MM.1S (cell line): ENCODE measurements at regions not wholly inside any gene's neighbourhood (a gene's known extent, or its start where the extent isn't known, plus 50 kb on each side); places are given as distances from the start of the nearest gene placed in this dataset.

Experiments used
- DNase-seq: peaks from one replicate; pipeline ENCODE4 v3.0.0-alpha.2; 2015
- H2AFZ ChIP-seq: fragments of 300-600 bp; sonication (generic); 2 replicates; pipeline ENCODE4 v1.6.0; 2016; ENCODE audit warnings: antibody characterized with exemption, low read length
- H3F3A ChIP-seq: fragments of 300-600 bp; sonication (generic); 2 replicates; pipeline ENCODE4 v1.6.1; 2016; ENCODE audit warnings: mild to moderate bottlenecking, antibody characterized with exemption, low read length, moderate library complexity, mixed read lengths; ENCODE audit not compliant: insufficient read depth
- H3K27ac ChIP-seq: fragments of 300-600 bp; sonication (generic); 2 replicates; pipeline ENCODE4 v1.5.1; 2016; ENCODE audit warnings: mild to moderate bottlenecking, low read length
- H3K27me3 ChIP-seq: fragments of 300-600 bp; sonication (generic); replicated peaks from 2 replicates; pipeline ENCODE4 v1.6.0; 2016; ENCODE audit warnings: low read length; ENCODE audit not compliant: insufficient read depth
- H3K36me3 ChIP-seq: fragments of 300-600 bp; sonication (generic); replicated peaks from 2 replicates; pipeline ENCODE4 v1.6.1; 2016; ENCODE audit warnings: mild to moderate bottlenecking, low read length, mixed read lengths; ENCODE audit not compliant: insufficient read depth
- H3K4me1 ChIP-seq: fragments of 300-600 bp; sonication (generic); 2 replicates; pipeline ENCODE4 v1.6.1; 2016; ENCODE audit warnings: low read length, mixed read lengths
- H3K4me2 ChIP-seq: fragments of 300-600 bp; sonication (generic); 2 replicates; pipeline ENCODE4 v1.6.0; 2016; ENCODE audit warnings: low read depth, low read length
- H3K4me3 ChIP-seq: fragments of 300-600 bp; sonication (generic); 2 replicates; pipeline ENCODE4 v1.5.1; 2016; ENCODE audit warnings: low read length, mixed read lengths
- H3K79me2 ChIP-seq: fragments of 300-600 bp; sonication (generic); 2 replicates; pipeline ENCODE4 v1.6.1; 2016; ENCODE audit warnings: mixed run types, low read length, mixed read lengths
- H3K9ac ChIP-seq: fragments of 300-600 bp; sonication (generic); 2 replicates; pipeline ENCODE4 v1.6.1; 2016; ENCODE audit warnings: low read length, mixed read lengths
- H3K9me2 ChIP-seq: fragments of 300-600 bp; sonication (generic); replicated peaks from 2 replicates; pipeline ENCODE4 v1.6.1; 2016; ENCODE audit warnings: mild to moderate bottlenecking, low read length, mixed read lengths; ENCODE audit not compliant: insufficient read depth
- H3K9me3 ChIP-seq: fragments of 300-600 bp; sonication (generic); replicated peaks from 2 replicates; pipeline ENCODE4 v1.6.1; 2016; ENCODE audit warnings: mild to moderate bottlenecking, low read length, mixed read lengths; ENCODE audit not compliant: insufficient read depth
- H4K20me1 ChIP-seq: fragments of 300-600 bp; sonication (generic); 2 replicates; pipeline ENCODE4 v1.6.1; 2016; ENCODE audit warnings: mild to moderate bottlenecking, low read length, moderate library complexity, mixed read lengths; ENCODE audit not compliant: insufficient read depth
- EZH2 ChIP-seq: fragments of 300-600 bp; sonication (generic); optimal IDR thresholded peaks from 2 replicates; pipeline ENCODE3; 2017; ENCODE audit warnings: low read depth, mild to moderate bottlenecking, antibody characterized with exemption, low read length, mixed read lengths
- EZH2phosphoT487 ChIP-seq: fragments of 300-600 bp; sonication (generic); IDR thresholded peaks from 2 replicates; pipeline ENCODE4 v1.6.1; 2018; ENCODE audit warnings: antibody characterized with exemption, low read length
- TF ChIP-seq, protein P1 (sequence below): fragments of 300-600 bp; sonication (generic); IDR thresholded peaks from 2 replicates; pipeline ENCODE4 v1.5.1; 2016; ENCODE audit warnings: antibody characterized with exemption, low read length, mixed read lengths

DNA sequence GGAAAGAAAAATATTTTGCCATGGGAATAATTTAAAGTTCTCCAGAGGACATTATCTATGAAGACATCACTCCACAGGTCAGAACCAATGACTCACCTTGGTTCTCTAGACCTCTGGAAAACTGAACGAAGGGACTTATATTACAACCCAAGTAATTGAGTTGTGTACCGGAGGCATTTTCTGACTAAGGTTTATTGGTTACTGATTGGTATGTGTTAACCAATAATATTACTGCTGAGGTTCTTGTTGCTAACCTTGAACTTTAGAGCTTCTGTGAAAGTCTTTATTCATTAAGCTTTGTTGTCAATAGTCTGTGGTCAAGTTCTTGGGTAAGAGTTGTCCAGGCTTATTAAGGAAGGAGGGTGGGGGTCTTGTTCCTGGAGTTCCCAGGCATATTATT is 78.1 kb upstream of the MTPN start:
- no peaks in the 10 kb centered on the region for H3K36me3 ChIP-seq
- H4K20me1 ChIP-seq: no peaks in the 10 kb centered on the region
- H3K9ac ChIP-seq: no peak overlapping the region
- no peak overlapping the region for H3K4me2 ChIP-seq
- H3K9me3 ChIP-seq: no peaks in the 10 kb centered on the region
- H3K4me3 ChIP-seq: no peak overlapping the region
- no peak overlapping the region for H3K27ac ChIP-seq
- no peak overlapping the region for H2AFZ ChIP-seq
- TF ChIP-seq, protein P1, sequence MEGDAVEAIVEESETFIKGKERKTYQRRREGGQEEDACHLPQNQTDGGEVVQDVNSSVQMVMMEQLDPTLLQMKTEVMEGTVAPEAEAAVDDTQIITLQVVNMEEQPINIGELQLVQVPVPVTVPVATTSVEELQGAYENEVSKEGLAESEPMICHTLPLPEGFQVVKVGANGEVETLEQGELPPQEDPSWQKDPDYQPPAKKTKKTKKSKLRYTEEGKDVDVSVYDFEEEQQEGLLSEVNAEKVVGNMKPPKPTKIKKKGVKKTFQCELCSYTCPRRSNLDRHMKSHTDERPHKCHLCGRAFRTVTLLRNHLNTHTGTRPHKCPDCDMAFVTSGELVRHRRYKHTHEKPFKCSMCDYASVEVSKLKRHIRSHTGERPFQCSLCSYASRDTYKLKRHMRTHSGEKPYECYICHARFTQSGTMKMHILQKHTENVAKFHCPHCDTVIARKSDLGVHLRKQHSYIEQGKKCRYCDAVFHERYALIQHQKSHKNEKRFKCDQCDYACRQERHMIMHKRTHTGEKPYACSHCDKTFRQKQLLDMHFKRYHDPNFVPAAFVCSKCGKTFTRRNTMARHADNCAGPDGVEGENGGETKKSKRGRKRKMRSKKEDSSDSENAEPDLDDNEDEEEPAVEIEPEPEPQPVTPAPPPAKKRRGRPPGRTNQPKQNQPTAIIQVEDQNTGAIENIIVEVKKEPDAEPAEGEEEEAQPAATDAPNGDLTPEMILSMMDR: no peak
- TF ChIP-seq EZH2phosphoT487 (no peak), EZH2 (no peak)
- no peaks in the 10 kb centered on the region for H3K9me2 ChIP-seq
- H3K79me2 ChIP-seq: no peaks in the 10 kb centered on the region
- no peak for DNase-seq
- H3F3A ChIP-seq: no peaks in the 10 kb centered on the region
- no peaks in the 10 kb centered on the region for H3K4me1 ChIP-seq
- no peaks in the 10 kb centered on the region for H3K27me3 ChIP-seq

DNA sequence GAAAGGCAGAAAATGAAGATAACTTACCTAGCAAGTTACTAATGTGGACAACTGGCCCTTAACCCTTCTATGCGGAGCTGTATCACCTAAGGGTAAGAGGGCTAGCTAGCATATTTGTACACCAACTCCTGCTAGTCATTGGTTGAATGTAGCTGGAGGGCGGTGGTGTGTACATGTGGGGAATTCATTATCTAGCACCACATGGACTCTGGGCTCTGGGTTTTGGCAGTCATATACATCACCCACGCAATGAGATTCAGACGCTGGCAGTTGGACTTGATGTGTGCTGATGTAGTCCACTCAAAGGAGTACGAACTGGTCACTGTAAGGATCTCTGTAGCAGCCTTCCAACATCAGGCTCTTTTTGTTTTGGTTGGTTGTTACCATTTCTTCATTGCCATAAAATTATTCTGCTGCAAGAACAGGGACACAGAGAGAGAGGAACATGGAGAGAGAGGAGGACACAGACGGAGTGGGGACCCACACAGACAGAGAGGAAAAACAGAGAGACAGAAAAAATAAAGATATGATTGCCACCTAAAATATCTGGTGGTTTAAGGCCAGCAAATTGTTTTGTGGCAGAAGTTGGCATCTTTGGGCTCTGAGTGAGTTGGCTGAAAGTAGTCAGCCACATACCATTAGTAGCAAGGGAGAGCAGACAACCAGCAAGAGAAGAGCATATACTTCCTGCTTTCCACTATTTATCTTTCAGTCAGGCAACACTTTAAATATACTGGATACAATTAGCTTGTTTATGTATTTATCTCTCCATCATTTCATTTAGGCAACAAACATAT is 76.7 kb upstream of the MTPN start:
- no peaks in the 10 kb centered on the region for H3F3A ChIP-seq
- no peaks in the 10 kb centered on the region for H3K9me3 ChIP-seq
- no peaks in the 10 kb centered on the region for H3K79me2 ChIP-seq
- H3K4me2 ChIP-seq: no peak overlapping the region
- H3K36me3 ChIP-seq: no peaks in the 10 kb centered on the region
- no peak overlapping the region for H3K27ac ChIP-seq
- H3K4me3 ChIP-seq: no peak overlapping the region
- H3K27me3 ChIP-seq: no peaks in the 10 kb centered on the region
- no peaks in the 10 kb centered on the region for H4K20me1 ChIP-seq
- H3K9me2 ChIP-seq: no peaks in the 10 kb centered on the region
- no peak overlapping the region for H2AFZ ChIP-seq
- TF ChIP-seq, protein P1: no peak
- TF ChIP-seq EZH2 (no peak), EZH2phosphoT487 (no peak)
- H3K9ac ChIP-seq: no peak overlapping the region
- no peaks in the 10 kb centered on the region for H3K4me1 ChIP-seq
- DNase-seq: no peak

DNA sequence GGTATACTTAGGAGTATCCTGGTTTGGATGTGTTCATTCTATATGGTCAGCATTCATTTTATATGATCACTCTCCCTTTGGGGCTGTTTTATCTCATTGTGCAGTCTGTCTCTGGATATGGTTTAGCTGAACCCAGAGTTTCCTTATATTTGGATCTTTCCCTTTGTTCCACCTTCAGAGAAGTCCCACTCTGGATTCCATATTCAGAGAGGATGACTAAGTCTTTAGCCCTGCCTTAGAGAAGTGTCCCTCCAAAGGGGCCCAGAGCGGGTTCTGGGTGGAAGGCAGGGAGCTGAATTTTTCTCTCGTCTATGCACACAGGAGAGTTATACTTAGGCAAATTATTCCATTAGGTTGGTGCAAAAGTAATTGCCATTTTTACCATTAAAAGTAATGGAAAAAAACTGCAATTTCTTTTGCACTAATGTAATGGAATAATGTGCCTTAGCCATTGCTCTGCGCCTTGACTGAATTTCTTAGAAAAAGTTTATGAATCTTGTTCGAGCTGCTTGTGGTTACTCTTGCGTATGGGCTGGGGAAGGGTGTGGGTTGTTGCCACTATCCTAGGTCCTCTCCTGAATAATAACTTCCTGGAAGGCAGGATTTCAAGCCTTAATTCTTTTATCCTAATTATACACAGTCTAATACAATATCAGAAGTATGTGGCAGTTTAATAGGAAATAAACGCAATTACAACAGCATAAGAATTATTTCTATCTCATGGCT is 74.2 kb upstream of the MTPN start:
- H3K36me3 ChIP-seq: no peaks in the 10 kb centered on the region
- no peaks in the 10 kb centered on the region for H3K4me1 ChIP-seq
- no peaks in the 10 kb centered on the region for H4K20me1 ChIP-seq
- H2AFZ ChIP-seq: no peak overlapping the region
- H3K79me2 ChIP-seq: no peaks in the 10 kb centered on the region
- no peaks in the 10 kb centered on the region for H3K27me3 ChIP-seq
- no peak overlapping the region for H3K4me2 ChIP-seq
- TF ChIP-seq, protein P1: no peak
- TF ChIP-seq EZH2 (no peak), EZH2phosphoT487 (no peak)
- H3K4me3 ChIP-seq: no peak overlapping the region
- H3K27ac ChIP-seq: no peak overlapping the region
- no peaks in the 10 kb centered on the region for H3K9me3 ChIP-seq
- H3F3A ChIP-seq: no peaks in the 10 kb centered on the region
- no peaks in the 10 kb centered on the region for H3K9me2 ChIP-seq
- no peak overlapping the region for H3K9ac ChIP-seq
- no peak for DNase-seq
